ENCODE measurements at regions not wholly inside any gene's neighbourhood (a gene's known extent, or its start where the extent isn't known, plus 50 kb on each side); places are given as distances from the start of the nearest gene placed in this dataset.

GRCh38 chr14:98231210-98231609 is 1040.8 kb downstream of the BCL11B start:
- no peaks in the 10 kb centered on the region for H3K4me1 ChIP-seq (ENCODE audit: insufficient read depth, low read length)
- in situ Hi-C loops (cut with HindIII; ENCODE audit: extremely low pct_ligation_motif_present, low pct_unique_long_range_greater_than_20kb) (no loop called here), intact Hi-C loops (cut with micrococcal nuclease; ENCODE audit: unreplicated experiment) (no loop called here)
- POLR2A ChIA-PET: no interaction called here
- no TSS peak for BruUV-seq (replicated peaks)
- no peak overlapping the region for H3K4me2 ChIP-seq (ENCODE audit: low read depth, low read length)
- DNase-seq (ENCODE audit: low spot score) (no peak), ATAC-seq (no peak), FAIRE-seq (no peak)
- H3K27me3 ChIP-seq (ENCODE audit: control insufficient read depth in 1 of 2, insufficient read depth in 2 of 2, low read length in 2 of 2): no peaks in the 10 kb centered on the region
- no peak overlapping the region for H3K4me3 ChIP-seq (replicated peaks in 1 of 3; ENCODE audit: insufficient read depth in 1 of 3, low read depth in 2 of 3, low read length in 3 of 3)
- H3K9ac ChIP-seq (ENCODE audit: insufficient read depth, low read depth, low read length): no peak overlapping the region
- peaks cover 2% of the 10 kb centered on the region; the same call in 1 of the 2 replicates for H3K9me3 ChIP-seq (ENCODE audit: low read length)
- H2AFZ ChIP-seq (ENCODE audit: low read length): no peak overlapping the region
- H3K79me2 ChIP-seq (ENCODE audit: insufficient read depth, low read length): no peaks in the 10 kb centered on the region
- H3K36me3 ChIP-seq (replicated peaks in 1 of 2; ENCODE audit: control insufficient read depth in 1 of 2, insufficient read depth in 2 of 2, low read length in 2 of 2): no peaks in the 10 kb centered on the region
- no peak overlapping the region for H3K27ac ChIP-seq (ENCODE audit: extremely low read length, insufficient read depth, low read length)
- CTCF ChIA-PET (ENCODE audit: low intra/inter-chr PET ratio, low total read pairs): no interaction called here
- no peaks in the 10 kb centered on the region for H4K20me1 ChIP-seq (ENCODE audit: insufficient read depth, low read length)
- TF ChIP-seq ZNF839 (CRISPR knock-in tag; IDR thresholded peaks at IDR 0.05; ENCODE audit: borderline replicate concordance) (no peak), ZNF747 (CRISPR knock-in tag; IDR thresholded peaks at IDR 0.05; ENCODE audit: borderline replicate concordance) (no peak), NR2F1 (CRISPR knock-in tag; IDR thresholded peaks at IDR 0.05) (no peak), KDM1A (CRISPR knock-in tag; IDR thresholded peaks at IDR 0.05) (no peak), ZNF878 (CRISPR knock-in tag; IDR thresholded peaks at IDR 0.05) (no peak), ZNF784 (CRISPR knock-in tag; IDR thresholded peaks at IDR 0.05; ENCODE audit: borderline replicate concordance) (no peak), CAMTA2 (CRISPR knock-in tag; IDR thresholded peaks at IDR 0.05; ENCODE audit: borderline replicate concordance) (no peak), ZSCAN22 (CRISPR knock-in tag; IDR thresholded peaks at IDR 0.05) (no peak), SNAPC5 (CRISPR knock-in tag; IDR thresholded peaks at IDR 0.05; ENCODE audit: borderline replicate concordance) (no peak), MIER3 (CRISPR knock-in tag; IDR thresholded peaks at IDR 0.05; ENCODE audit: borderline replicate concordance) (no peak), PCBP2 (optimal IDR thresholded peaks at IDR 0.05; ENCODE audit: low read depth, low read length, poor library complexity, severe bottlenecking) (no peak), ZBTB25 (CRISPR knock-in tag; IDR thresholded peaks at IDR 0.05) (no peak), FOSL1 (CRISPR knock-in tag; IDR thresholded peaks at IDR 0.05; ENCODE audit: borderline replicate concordance) (no peak), FOXO4 (CRISPR knock-in tag; conservative IDR thresholded peaks at IDR 0.05) (no peak), SMC3 (IDR thresholded peaks at IDR 0.05; ENCODE audit: low read length) (no peak), NR3C1 (CRISPR knock-in tag; IDR thresholded peaks at IDR 0.05) (no peak), GABPA (IDR thresholded peaks at IDR 0.05; ENCODE audit: low read depth, low read length) (no peak), GABPA (CRISPR knock-in tag; IDR thresholded peaks at IDR 0.05; ENCODE audit: low read depth) (no peak), U2AF1 (optimal IDR thresholded peaks at IDR 0.05; ENCODE audit: low read depth, low read length) (no peak), ZBTB14 (CRISPR knock-in tag; IDR thresholded peaks at IDR 0.05) (no peak), SRY (CRISPR knock-in tag; IDR thresholded peaks at IDR 0.05) (no peak)
- 7% methylated on average over 2 of the region's 2 CpGs for WGBS (ENCODE audit: low lambda C conversion rate)

Data from HepG2 (cell line).